Heart right ventricle (tissue), 16 donors: ENCODE measurements at regions not wholly inside any gene's neighbourhood (a gene's known extent, or its start where the extent isn't known, plus 50 kb on each side); places are given as distances from the start of the nearest gene placed in this dataset.
A peak's percentile ranks its signal among the peaks of the same experiment; 100 is the strongest.

Experiments used
- ATAC-seq, 8 donors: fragments of 200-7000 bp; cut with Tn5 transposase; one replicate each; pipeline ENCODE4 v1.9.1; 2020; ENCODE audit warnings: mild to moderate bottlenecking in 8 of 8, moderate library complexity in 8 of 8, moderate number of reproducible peaks in 1 of 8
- DNase-seq, 2 donors: peaks; one replicate each; pipeline ENCODE4 v3.0.0-alpha.2; 2020
- H3K27ac ChIP-seq, 10 donors: fragments of 200-600 bp; sonication (generic) in 2 of 10; one replicate each; pipeline versions ENCODE4 v1.5.0 to v1.8.0; 2020 to 2022; ENCODE audit warnings: mild to moderate bottlenecking in 3 of 10
- H3K27me3 ChIP-seq, 7 donors: fragments of 200-600 bp; one replicate each; pipeline ENCODE4 v1.8.0; 2021 to 2022; ENCODE audit warnings: mild to moderate bottlenecking in 2 of 7
- H3K36me3 ChIP-seq, 9 donors: fragments of 200-600 bp; sonication (generic) in 1 of 9; one replicate each; pipeline versions ENCODE4 v1.5.0 to v1.8.0; 2020 to 2022; ENCODE audit warnings: mild to moderate bottlenecking in 2 of 9
- H3K4me1 ChIP-seq, 9 donors: fragments of 200-600 bp; sonication (generic) in 1 of 9; one replicate each; pipeline versions ENCODE4 v1.5.0 to v1.8.0; 2020 to 2022; ENCODE audit warnings: mild to moderate bottlenecking in 4 of 9
- H3K4me3 ChIP-seq, 10 donors: fragments of 200-600 bp; sonication (generic) in 2 of 10; one replicate each; pipeline versions ENCODE4 v1.5.0 to v1.8.0; 2020 to 2022; ENCODE audit warnings: mild to moderate bottlenecking in 7 of 10, moderate library complexity in 2 of 10
- H3K9me3 ChIP-seq, 11 donors: fragments of 200-600 bp in 10 of 11; sonication (generic) in 2 of 11; one replicate each; pipeline versions ENCODE4 v1.5.0 to v1.8.0; 2013 to 2022; ENCODE audit warnings: mild to moderate bottlenecking in 2 of 11, control low read depth in 1 of 11, moderate library complexity in 1 of 11
- CTCF ChIP-seq, 9 donors: fragments of 200-600 bp; sonication (generic) in 2 of 9; IDR thresholded peaks; one replicate each; pipeline versions ENCODE4 v1.5.0 to v1.8.0; 2021 to 2022; ENCODE audit warnings: antibody characterized with exemption in 9 of 9, mild to moderate bottlenecking in 5 of 9, moderate library complexity in 1 of 9
- WGBS, 2 donors: extraction: QIAGEN DNeasy Blood & Tissue Kit; methylation state at CpG; one replicate each; pipeline ENCODE4 v1.1.7; 2013; ENCODE audit warnings: inconsistent platforms in 1 of 2; 5-methylcytosine and 5-hydroxymethylcytosine counted together
- intact Hi-C, 10 donors: fragments of 100-400 bp; cut with DNase I; formaldehyde crosslinking; loops; one replicate each; pipeline versions ENCODE4 v1.11.1 to v1.14.2; 2022
- donor health status: Arrhythmogenic right ventricular cardiomyopathy.
- donor health status: ischemic (EF 13 %, LVEDD 7.1; RV severe dilation, severe dysfunction).
- donor health status: healthy with polysubstance abuse.
- donor health status: DM: no; HTN: yes; CAD: no.
- donor health status: DM: no; HTN: no; CAD: no.
- donor health status: ischemic (EF 25% LVEDD 6.9; RV normal size, moderate dysfunction).
- donor health status: ischemic (EF 25% LVEDD 5.7; RV mildly dilated, moderate dysfunction).
- donor health status: healthy.
- donor health status: DM: yes; HTN: yes; CAD: no.
- donor health status: Ischemic cardiomyopathy.
- donor health status: ischemic (EF 35%, LVEDD 5.7; RV mildly dilated, moderate dysfunction).
- donor health status: nonischemic (EF 11% LVEDD 7.7; RV severe dilation, severe dysfunction).
- donor health status: DM: yes; HTN: yes; CAD: no.
- donor health status: PGD.
- donor health status: ischemic (EF 29% LVEDD 5.4; RV normal size, mild dysfunction).
- donor health status: nonischemic (EF 23%, LVEDD 6.1; RV moderate dilation, normal function).

DNA sequence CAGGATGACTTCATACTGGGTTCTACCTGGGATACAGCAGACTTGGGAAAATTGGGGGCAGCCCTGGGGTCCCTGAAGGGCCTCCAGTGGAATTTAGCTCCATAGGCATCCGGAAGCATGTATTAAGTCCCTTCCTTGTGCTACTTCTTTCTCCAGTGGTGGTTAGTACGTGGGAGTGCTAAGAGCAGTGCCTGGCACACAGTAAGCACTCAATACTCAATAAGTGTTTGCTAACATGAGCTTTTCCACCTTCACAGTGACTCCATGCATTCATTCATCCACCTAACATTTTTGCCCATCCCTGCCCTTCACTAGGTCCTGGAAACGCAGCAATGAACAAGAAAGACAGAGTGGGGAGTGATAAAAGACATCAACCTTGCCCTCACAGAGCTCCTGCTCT lies 120.5 kb downstream of the MN1 start:
- 86 to 93% methylated on average over 3 of the region's 3 CpGs for WGBS, 2 donors
- H3K4me1 ChIP-seq = peaks cover under 1 to 14% (median 8%) of the 10 kb centered on the region in 9 donors
- H3K4me3 ChIP-seq = no peak overlapping the region
- intact Hi-C loops = no loop called here
- H3K36me3 ChIP-seq = no peaks in the 10 kb centered on the region
- H3K9me3 ChIP-seq = peaks cover 0 to 9% (median 0%) of the 10 kb centered on the region in 11 donors
- DNase-seq = no peak
- no peaks in the 10 kb centered on the region for H3K27me3 ChIP-seq
- TF ChIP-seq CTCF (IDR thresholded peaks at IDR 0.05) = no peak
- H3K27ac ChIP-seq = no peak overlapping the region
- no peak for ATAC-seq

GRCh38 chr22:27682437-27682836 lies 119.1 kb downstream of the MN1 start:
- no peaks in the 10 kb centered on the region for H3K36me3 ChIP-seq
- no peaks in the 10 kb centered on the region for H3K9me3 ChIP-seq
- peak in 4 of 9 donors; percentile 14 to 22 (median 17) for TF ChIP-seq CTCF (IDR thresholded peaks at IDR 0.05)
- DNase-seq (no peak), ATAC-seq (no peak)
- no peaks in the 10 kb centered on the region for H3K27me3 ChIP-seq
- 77 to 78% methylated on average over 9 of the region's 9 CpGs for WGBS, 2 donors
- intact Hi-C loops = no loop called here
- H3K4me1 ChIP-seq = peaks cover 2 to 27% (median 21%) of the 10 kb centered on the region in 9 donors
- H3K27ac ChIP-seq = no peak overlapping the region
- no peak overlapping the region for H3K4me3 ChIP-seq

GRCh38 chr22:27684901-27685300 lies 116.7 kb downstream of the MN1 start:
- H3K9me3 ChIP-seq = peaks cover 0 to 12% (median 0%) of the 10 kb centered on the region in 11 donors
- peak overlapping the region in 8 of 10 donors; percentile 79 to 93 (median 86) for H3K27ac ChIP-seq
- peaks cover 2 to 27% (median 22%) of the 10 kb centered on the region in 9 donors for H3K4me1 ChIP-seq
- no peak for ATAC-seq
- H3K4me3 ChIP-seq = no peak overlapping the region
- intact Hi-C loops = loop anchor here in 1 of 10 donors (5.0 kb wide), 1 partner anchor 48 kb away; no protein-coding TSS in a partner anchor
- no peak for DNase-seq
- 49 to 52% methylated on average over 9 of the region's 9 CpGs for WGBS, 2 donors
- no peaks in the 10 kb centered on the region for H3K27me3 ChIP-seq
- H3K36me3 ChIP-seq = no peaks in the 10 kb centered on the region
- TF ChIP-seq CTCF (IDR thresholded peaks at IDR 0.05) = no peak

DNA sequence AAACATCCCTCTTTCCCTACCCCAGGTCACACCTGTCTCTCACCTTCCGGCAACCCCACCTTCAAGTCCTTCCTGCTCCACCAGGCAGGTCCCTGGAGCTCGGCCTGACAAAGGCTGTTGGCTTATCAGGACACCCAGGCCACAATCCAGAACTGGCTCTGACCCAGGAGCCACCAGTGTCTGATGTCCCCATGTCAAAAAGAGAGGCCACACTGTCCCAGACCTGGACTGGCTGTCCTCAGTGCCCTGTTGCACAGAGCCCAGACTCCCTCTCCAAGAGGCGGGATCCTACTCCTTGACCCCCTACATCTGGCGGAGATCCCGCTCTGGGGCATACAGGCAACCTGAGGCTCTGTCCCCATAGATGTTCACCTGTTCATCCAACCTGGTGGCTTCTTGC lies 116.0 kb downstream of the MN1 start:
- no peaks in the 10 kb centered on the region for H3K27me3 ChIP-seq
- TF ChIP-seq CTCF (IDR thresholded peaks at IDR 0.05) = no peak
- peak; percentile 37 to 47 for DNase-seq

More for the DNA sequence above, 116.0 kb downstream of the MN1 start:
- ATAC-seq = peak in 7 of 8 donors; percentile 30 to 89 (median 58)
- Histone ChIP-seq H3K4me3 (no peak overlapping the region), H3K4me1 (peaks cover 2 to 27% (median 22%) of the 10 kb centered on the region in 9 donors), H3K9me3 (peaks cover 0 to 15% (median 0%) of the 10 kb centered on the region in 11 donors), H3K27ac (peak overlapping the region; percentile 79 to 93 (median 84)), H3K36me3 (no peaks in the 10 kb centered on the region)
- intact Hi-C loops = loop anchor here in 1 of 10 donors (5.0 kb wide), 1 partner anchor 48 kb away; no protein-coding TSS in a partner anchor
- 75 to 79% methylated on average over 5 of the region's 5 CpGs for WGBS, 2 donors
